ENCODE measurements at regions not wholly inside any gene's neighbourhood (a gene's known extent, or its start where the extent isn't known, plus 50 kb on each side); places are given as distances from the start of the nearest gene placed in this dataset.

DNA sequence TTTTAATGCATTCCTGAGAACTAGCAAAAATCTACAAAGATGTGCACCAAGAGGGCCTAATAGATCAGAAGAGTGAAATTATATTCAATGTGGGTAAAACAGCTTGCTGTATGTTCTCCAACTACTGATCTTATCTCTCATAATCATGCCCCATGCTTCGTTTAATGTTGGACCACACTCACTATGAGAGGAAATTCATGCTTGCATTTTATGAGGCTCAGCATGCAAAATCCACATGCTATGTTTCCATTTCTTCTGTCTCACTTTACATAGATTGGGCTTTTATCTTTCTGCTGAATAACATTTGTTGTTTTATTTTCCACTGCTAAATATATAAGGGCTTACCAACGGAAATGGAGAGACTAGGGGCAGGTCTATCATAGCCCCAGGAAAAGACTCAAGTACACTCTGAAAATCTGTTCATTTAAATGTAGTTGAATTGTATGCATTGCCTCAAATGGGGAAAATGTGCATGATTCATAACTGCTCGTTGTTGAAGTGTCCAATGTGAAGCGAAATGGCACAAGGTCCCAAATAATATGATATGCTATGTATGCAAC, 474.2 kb downstream of the EFNA5 start:
- Histone ChIP-seq H3K27ac (ENCODE audit: low read depth, low read length) (no peak overlapping the region), H3K9ac (ENCODE audit: extremely low read depth, low read length, poor library complexity, severe bottlenecking) (no peak overlapping the region), H3K4me1 (ENCODE audit: control insufficient read depth, insufficient read depth, low read length) (no peaks in the 10 kb centered on the region), H3K36me3 (ENCODE audit: control insufficient read depth, insufficient read depth, low read length) (no peaks in the 10 kb centered on the region), H3K9me3 (ENCODE audit: control insufficient read depth, low read length) (no peaks in the 10 kb centered on the region), H3K4me3 (ENCODE audit: low read length) (no peak overlapping the region), H3K27me3 (ENCODE audit: control insufficient read depth, insufficient read depth, low read length, poor library complexity, severe bottlenecking) (no peaks in the 10 kb centered on the region)
- Mint-ChIP-seq H3K4me3 (no peak overlapping the region), H3K9me3 (no peaks in the 10 kb centered on the region), H3K27ac (no peak overlapping the region), H3K4me1 (no peaks in the 10 kb centered on the region), H3K27me3 (ENCODE audit: insufficient read depth) (no peaks in the 10 kb centered on the region), H3K36me3 (ENCODE audit: low read depth) (no peaks in the 10 kb centered on the region)
- DNase-seq = no peak
- 93 to 94% methylated on average over 2 to 4 of the region's 4 CpGs for WGBS, 2 experiments (ENCODE audit: insufficient coverage in 1 of 2, insufficient read length in 1 of 2)
- TF ChIP-seq, protein P1, sequence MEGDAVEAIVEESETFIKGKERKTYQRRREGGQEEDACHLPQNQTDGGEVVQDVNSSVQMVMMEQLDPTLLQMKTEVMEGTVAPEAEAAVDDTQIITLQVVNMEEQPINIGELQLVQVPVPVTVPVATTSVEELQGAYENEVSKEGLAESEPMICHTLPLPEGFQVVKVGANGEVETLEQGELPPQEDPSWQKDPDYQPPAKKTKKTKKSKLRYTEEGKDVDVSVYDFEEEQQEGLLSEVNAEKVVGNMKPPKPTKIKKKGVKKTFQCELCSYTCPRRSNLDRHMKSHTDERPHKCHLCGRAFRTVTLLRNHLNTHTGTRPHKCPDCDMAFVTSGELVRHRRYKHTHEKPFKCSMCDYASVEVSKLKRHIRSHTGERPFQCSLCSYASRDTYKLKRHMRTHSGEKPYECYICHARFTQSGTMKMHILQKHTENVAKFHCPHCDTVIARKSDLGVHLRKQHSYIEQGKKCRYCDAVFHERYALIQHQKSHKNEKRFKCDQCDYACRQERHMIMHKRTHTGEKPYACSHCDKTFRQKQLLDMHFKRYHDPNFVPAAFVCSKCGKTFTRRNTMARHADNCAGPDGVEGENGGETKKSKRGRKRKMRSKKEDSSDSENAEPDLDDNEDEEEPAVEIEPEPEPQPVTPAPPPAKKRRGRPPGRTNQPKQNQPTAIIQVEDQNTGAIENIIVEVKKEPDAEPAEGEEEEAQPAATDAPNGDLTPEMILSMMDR (conservative IDR thresholded peaks at IDR 0.05) = no peak

DNA sequence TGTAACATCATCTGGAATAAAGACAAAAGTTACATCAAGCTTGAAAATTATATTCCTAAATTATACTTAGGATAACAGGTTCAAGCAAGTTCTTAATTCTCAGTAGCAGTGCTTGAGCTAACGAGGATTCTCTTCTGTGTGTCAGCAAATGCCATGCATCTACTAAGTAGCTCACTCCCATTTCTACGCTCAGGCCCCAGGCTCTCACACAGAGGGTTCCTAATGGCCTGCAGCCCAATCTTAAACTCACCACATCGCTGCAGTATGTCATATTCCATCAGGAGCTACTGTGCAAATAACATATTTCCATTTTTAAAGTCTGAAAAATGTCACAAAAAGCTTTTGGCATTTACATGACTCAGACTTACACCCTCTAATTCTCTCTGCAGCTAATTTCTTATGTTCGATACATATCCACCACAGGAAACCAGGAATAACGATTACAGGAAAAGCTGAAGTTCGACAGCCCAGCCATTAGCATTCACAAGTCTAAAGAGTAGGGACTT, 474.8 kb downstream of the EFNA5 start:
- Histone ChIP-seq H3K9ac (ENCODE audit: extremely low read depth, low read length, poor library complexity, severe bottlenecking) (no peak overlapping the region), H3K9me3 (ENCODE audit: control insufficient read depth, low read length) (no peaks in the 10 kb centered on the region), H3K27ac (ENCODE audit: low read depth, low read length) (no peak overlapping the region), H3K4me1 (ENCODE audit: control insufficient read depth, insufficient read depth, low read length) (no peaks in the 10 kb centered on the region), H3K27me3 (ENCODE audit: control insufficient read depth, insufficient read depth, low read length, poor library complexity, severe bottlenecking) (no peaks in the 10 kb centered on the region), H3K36me3 (ENCODE audit: control insufficient read depth, insufficient read depth, low read length) (no peaks in the 10 kb centered on the region), H3K4me3 (ENCODE audit: low read length) (no peak overlapping the region)
- WGBS, 2 experiments (ENCODE audit: insufficient coverage in 1 of 2, insufficient read length in 1 of 2) = 93 to 98% methylated on average over 5 to 6 of the region's 6 CpGs
- DNase-seq = no peak
- Mint-ChIP-seq H3K36me3 (ENCODE audit: low read depth) (no peaks in the 10 kb centered on the region), H3K9me3 (no peaks in the 10 kb centered on the region), H3K27ac (no peak overlapping the region), H3K27me3 (ENCODE audit: insufficient read depth) (no peaks in the 10 kb centered on the region), H3K4me1 (no peaks in the 10 kb centered on the region), H3K4me3 (no peak overlapping the region)
- TF ChIP-seq, protein P1 (conservative IDR thresholded peaks at IDR 0.05) = no peak

DNA sequence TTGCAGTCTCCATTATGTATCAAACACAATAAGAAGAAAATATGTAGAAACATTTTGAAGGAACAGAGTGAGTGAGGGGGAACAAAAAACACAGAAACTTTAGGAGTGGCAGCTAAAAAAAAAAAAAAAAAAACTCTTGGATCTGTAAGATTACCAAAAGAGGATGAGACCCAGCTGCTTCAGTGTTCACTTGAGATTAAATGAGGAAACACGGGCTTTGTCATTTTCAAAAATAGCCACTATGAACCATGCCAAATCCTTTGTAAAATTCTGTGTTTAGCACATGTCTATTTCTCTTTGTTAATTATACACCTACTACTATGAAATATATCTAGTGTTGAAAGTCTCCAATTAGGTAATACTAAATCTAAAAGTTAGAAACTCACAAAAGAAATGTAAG, 485.9 kb downstream of the EFNA5 start:
- no peak overlapping the region for H3K4me3 ChIP-seq (ENCODE audit: low read length)
- H3K27me3 ChIP-seq (ENCODE audit: control insufficient read depth, insufficient read depth, low read length, poor library complexity, severe bottlenecking) = no peaks in the 10 kb centered on the region
- no peaks in the 10 kb centered on the region for H3K4me1 ChIP-seq (ENCODE audit: control insufficient read depth, insufficient read depth, low read length)
- no peaks in the 10 kb centered on the region for H3K9me3 ChIP-seq (ENCODE audit: control insufficient read depth, low read length)
- WGBS, 2 experiments (ENCODE audit: insufficient coverage in 1 of 2, insufficient read length in 1 of 2) = 95% methylated on average over 1 of the region's 1 CpG; no CpG with 5 or more reads in 1 of the 2 experiments
- Mint-ChIP-seq H3K27me3 (ENCODE audit: insufficient read depth) (no peaks in the 10 kb centered on the region), H3K27ac (no peak overlapping the region), H3K4me3 (no peak overlapping the region), H3K4me1 (no peaks in the 10 kb centered on the region), H3K36me3 (ENCODE audit: low read depth) (no peaks in the 10 kb centered on the region), H3K9me3 (no peaks in the 10 kb centered on the region)
- TF ChIP-seq, protein P1 (conservative IDR thresholded peaks at IDR 0.05) = no peak
- H3K9ac ChIP-seq (ENCODE audit: extremely low read depth, low read length, poor library complexity, severe bottlenecking) = no peak overlapping the region
- no peak for DNase-seq
- H3K36me3 ChIP-seq (ENCODE audit: control insufficient read depth, insufficient read depth, low read length) = no peaks in the 10 kb centered on the region
- no peak overlapping the region for H3K27ac ChIP-seq (ENCODE audit: low read depth, low read length)

Measured in endodermal cell (in vitro differentiated cells).